GM10266 (cell line): ENCODE measurements at regions not wholly inside any gene's neighbourhood (a gene's known extent, or its start where the extent isn't known, plus 50 kb on each side); places are given as distances from the start of the nearest gene placed in this dataset.
A peak's percentile ranks its signal among the peaks of the same experiment; 100 is the strongest.

Experiments
- DNase-seq: peaks from one replicate; pipeline ENCODE4 v3.0.0; 2012; ENCODE audit errors: extremely low spot score
- CTCF ChIP-seq: IDR thresholded peaks from 2 replicates; pipeline ENCODE4 v1.5.1; 2012; ENCODE audit warnings: mild to moderate bottlenecking, low read depth; ENCODE audit not compliant: control insufficient read depth, insufficient read depth; ENCODE audit errors: missing control alignments

GRCh38 chr6:113376847-113377165 lies 480.3 kb upstream of the MARCKS start:
- no peak for TF ChIP-seq CTCF
- DNase-seq = no peak

GRCh38 chr6:113377362-113377942 lies 479.7 kb upstream of the MARCKS start:
- peak; percentile 7 for DNase-seq
- no peak for TF ChIP-seq CTCF

GRCh38 chr6:113380591-113380990 lies 476.6 kb upstream of the MARCKS start:
- TF ChIP-seq CTCF = no peak
- no peak for DNase-seq

GRCh38 chr6:113381232-113381631 lies 475.9 kb upstream of the MARCKS start:
- TF ChIP-seq CTCF = no peak

GRCh38 chr6:113381959-113382358 lies 475.2 kb upstream of the MARCKS start:
- DNase-seq = peak; percentile 6
- no peak for TF ChIP-seq CTCF

More at GRCh38 chr6:113381232-113381631, 475.9 kb upstream of the MARCKS start:
- DNase-seq = no peak

- no peak for DNase-seq
- no peak for TF ChIP-seq CTCF
Observed at GRCh38 chr6:113383701-113384100, 473.4 kb upstream of the MARCKS start.

GRCh38 chr6:113385020-113385431 lies 472.1 kb upstream of the MARCKS start:
- TF ChIP-seq CTCF = no peak
- no peak for DNase-seq
